Activated naive CD4-positive, alpha-beta T cell treated with anti-CD3 and anti-CD28 coated beads, Interleukin-2, amount 50 U/mL, for 16 hours (primary cell): ENCODE measurements at regions not wholly inside any gene's neighbourhood (a gene's known extent, or its start where the extent isn't known, plus 50 kb on each side); places are given as distances from the start of the nearest gene placed in this dataset.
"Not testable (repeated sequence)": the region's sequence is repeated elsewhere in the genome, so short reads cannot be mapped to it uniquely, and the experiment has no call there.

ENCODE experiments used
- DNase-seq: peaks from one replicate; pipeline ENCODE4 v3.0.0-alpha.2; 2020

- no peak for DNase-seq
Measured at GRCh38 chr2:82137441-82137840, 1832.9 kb upstream of the LRRTM1 start.

GRCh38 chr2:82128051-82128450, 1823.5 kb upstream of the LRRTM1 start:
- no peak for DNase-seq

GRCh38 chr2:82124629-82125028, 1820.1 kb upstream of the LRRTM1 start:
- no peak for DNase-seq

GRCh38 chr2:82120654-82121053, 1816.1 kb upstream of the LRRTM1 start:
- DNase-seq, result no peak

- no peak for DNase-seq
Measured at GRCh38 chr2:82120115-82120514, 1815.6 kb upstream of the LRRTM1 start.

GRCh38 chr2:82109418-82109817, 1804.9 kb upstream of the LRRTM1 start:
- no peak for DNase-seq

- DNase-seq, result no peak
Measured at GRCh38 chr2:82098617-82099016, 1794.1 kb upstream of the LRRTM1 start.

- no peak for DNase-seq
Measured at GRCh38 chr2:82089518-82089917, 1785.0 kb upstream of the LRRTM1 start.

- no peak for DNase-seq
Measured at GRCh38 chr2:82084679-82085392, 1780.3 kb upstream of the LRRTM1 start.

GRCh38 chr2:82075875-82076274, 1771.3 kb upstream of the LRRTM1 start:
- no peak for DNase-seq

- no peak for DNase-seq
Measured at GRCh38 chr2:82062463-82062862, 1757.9 kb upstream of the LRRTM1 start.

- DNase-seq, result no peak
Measured at GRCh38 chr2:82055846-82056245, 1751.3 kb upstream of the LRRTM1 start.

GRCh38 chr2:82043867-82044266, 1739.3 kb upstream of the LRRTM1 start:
- no peak for DNase-seq

GRCh38 chr2:82027921-82028615, 1723.5 kb upstream of the LRRTM1 start:
- DNase-seq, result no peak

- DNase-seq, result no peak
Measured at GRCh38 chr2:82023710-82024109, 1719.2 kb upstream of the LRRTM1 start.

- DNase-seq, result no peak
Measured at GRCh38 chr2:82013641-82014040, 1709.1 kb upstream of the LRRTM1 start.

GRCh38 chr2:82007071-82007664, 1702.6 kb upstream of the LRRTM1 start:
- DNase-seq, result no peak

GRCh38 chr2:82005889-82006288, 1701.3 kb upstream of the LRRTM1 start:
- DNase-seq, result not testable (repeated sequence)

- no peak for DNase-seq
Measured at GRCh38 chr2:82001614-82002013, 1697.1 kb upstream of the LRRTM1 start.

GRCh38 chr2:82000606-82001005, 1696.1 kb upstream of the LRRTM1 start:
- no peak for DNase-seq

- DNase-seq, result no peak
Measured at GRCh38 chr2:81996332-81996731, 1691.8 kb upstream of the LRRTM1 start.

GRCh38 chr2:81991282-81991681, 1686.7 kb upstream of the LRRTM1 start:
- DNase-seq, result no peak

- DNase-seq, result no peak
Measured at GRCh38 chr2:81987370-81987769, 1682.8 kb upstream of the LRRTM1 start.

- DNase-seq, result no peak
Measured at GRCh38 chr2:81984969-81985637, 1680.6 kb upstream of the LRRTM1 start.
